BJ (cell line): ENCODE measurements at regions not wholly inside any gene's neighbourhood (a gene's known extent, or its start where the extent isn't known, plus 50 kb on each side); places are given as distances from the start of the nearest gene placed in this dataset.

Source experiments
- CTCF ChIA-PET: fragments of 350-600 bp; formaldehyde crosslinking; extraction: SDS; loops from one replicate; lab custom pipeline; 2021; ENCODE audit warnings: antibody characterized with exemption, inconsistent platforms; lab: Yijun Ruan, JAX
- POLR2A ChIA-PET: fragments of 300-600 bp; sonication (Branson Sonifier 250); formaldehyde crosslinking; extraction: SDS; loops from one replicate; lab custom pipeline; 2021; ENCODE audit warnings: antibody characterized with exemption; lab: Charles Lee
- DNase-seq: peaks from one replicate; pipeline ENCODE4 v3.0.0-alpha.2; 2011; ENCODE audit warnings: low read depth
- H3K27me3 ChIP-seq: 2 replicates; pipeline ENCODE4 v1.6.0; 2011; ENCODE audit warnings: low read length; ENCODE audit not compliant: control insufficient read depth, insufficient read depth
- H3K36me3 ChIP-seq: 2 replicates; pipeline ENCODE4 v1.5.1; 2011; ENCODE audit warnings: low read length; ENCODE audit not compliant: control insufficient read depth, insufficient read depth
- H3K4me3 ChIP-seq: 2 replicates; pipeline ENCODE4 v1.5.1; 2011; ENCODE audit warnings: low read depth, mild to moderate bottlenecking, control low read depth, low read length
- TF ChIP-seq, protein P1 (sequence below): IDR thresholded peaks from 2 replicates; pipeline ENCODE4 v1.5.1; 2011; ENCODE audit warnings: low read depth, mild to moderate bottlenecking, control low read depth, inconsistent platforms, low read length, moderate library complexity; ENCODE audit not compliant: insufficient read depth

DNA sequence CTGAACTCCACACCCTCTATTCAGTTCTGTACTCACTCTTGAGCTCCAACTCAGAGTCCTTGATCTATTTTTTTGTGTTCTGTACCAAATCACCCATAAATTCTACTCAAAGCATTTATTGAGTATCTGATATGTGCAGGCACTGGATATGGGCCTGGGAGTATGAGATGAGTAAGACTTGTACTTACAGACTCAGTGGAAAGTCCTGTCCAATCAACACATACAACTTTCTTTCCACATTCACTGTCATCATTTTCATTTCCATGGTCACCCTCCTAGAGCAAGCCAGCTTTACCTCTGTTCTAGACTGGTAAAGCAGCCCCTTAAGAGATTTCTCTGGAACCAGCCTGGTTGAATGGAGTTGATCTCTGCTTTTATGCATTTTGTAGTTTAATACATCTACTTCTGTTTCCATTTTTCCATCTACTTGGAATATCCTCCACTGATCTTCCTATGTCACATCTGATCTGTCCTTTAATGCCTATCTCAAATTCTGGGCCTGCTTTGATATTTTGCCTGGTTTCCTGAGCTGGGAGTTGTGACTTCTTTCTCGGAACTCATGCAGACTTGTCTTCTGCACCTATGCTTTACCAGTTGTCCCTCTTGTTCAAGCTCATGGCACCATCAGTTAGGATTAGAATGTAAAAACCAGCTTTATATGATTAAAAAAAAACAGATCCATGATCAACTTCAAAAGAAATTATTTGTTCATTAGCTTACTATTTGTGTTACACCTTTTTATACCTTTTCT is 96.9 kb upstream of the GLS start:
- TF ChIP-seq, protein P1, sequence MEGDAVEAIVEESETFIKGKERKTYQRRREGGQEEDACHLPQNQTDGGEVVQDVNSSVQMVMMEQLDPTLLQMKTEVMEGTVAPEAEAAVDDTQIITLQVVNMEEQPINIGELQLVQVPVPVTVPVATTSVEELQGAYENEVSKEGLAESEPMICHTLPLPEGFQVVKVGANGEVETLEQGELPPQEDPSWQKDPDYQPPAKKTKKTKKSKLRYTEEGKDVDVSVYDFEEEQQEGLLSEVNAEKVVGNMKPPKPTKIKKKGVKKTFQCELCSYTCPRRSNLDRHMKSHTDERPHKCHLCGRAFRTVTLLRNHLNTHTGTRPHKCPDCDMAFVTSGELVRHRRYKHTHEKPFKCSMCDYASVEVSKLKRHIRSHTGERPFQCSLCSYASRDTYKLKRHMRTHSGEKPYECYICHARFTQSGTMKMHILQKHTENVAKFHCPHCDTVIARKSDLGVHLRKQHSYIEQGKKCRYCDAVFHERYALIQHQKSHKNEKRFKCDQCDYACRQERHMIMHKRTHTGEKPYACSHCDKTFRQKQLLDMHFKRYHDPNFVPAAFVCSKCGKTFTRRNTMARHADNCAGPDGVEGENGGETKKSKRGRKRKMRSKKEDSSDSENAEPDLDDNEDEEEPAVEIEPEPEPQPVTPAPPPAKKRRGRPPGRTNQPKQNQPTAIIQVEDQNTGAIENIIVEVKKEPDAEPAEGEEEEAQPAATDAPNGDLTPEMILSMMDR: no peak
- CTCF ChIA-PET: interaction anchor here (0.7 to 3.9 kb wide), 9 partner anchors 18 to 372 kb away, joined by 3 to 16 read pairs (median 4); no protein-coding TSS in a partner anchor
- POLR2A ChIA-PET: no interaction called here
- Histone ChIP-seq H3K36me3 (no peaks in the 10 kb centered on the region), H3K4me3 (no peak overlapping the region), H3K27me3 (peaks cover 2% of the 10 kb centered on the region; the same call in 1 of the 2 replicates)
- DNase-seq: no peak

DNA sequence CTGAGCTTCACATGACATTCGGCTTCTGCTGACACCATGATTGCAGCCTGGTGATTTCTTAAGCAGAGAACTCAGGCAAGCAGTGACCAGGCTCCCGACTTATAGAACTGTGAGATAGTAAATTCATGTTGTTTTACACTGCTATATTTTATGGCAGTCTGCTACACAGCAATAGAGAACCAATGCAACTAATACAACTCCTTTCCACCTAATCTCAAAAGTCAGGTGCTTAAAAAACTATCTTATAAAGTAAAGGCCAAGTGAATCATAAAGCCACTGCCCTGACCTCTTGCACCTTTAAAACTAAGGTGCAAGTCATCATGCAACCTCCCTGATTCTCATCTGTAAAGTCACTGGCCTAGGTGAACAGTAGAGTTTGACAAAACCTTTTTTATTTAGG is 95.3 kb upstream of the GLS start:
- no peak overlapping the region for H3K4me3 ChIP-seq
- no peak for DNase-seq
- TF ChIP-seq, protein P1: no peak
- CTCF ChIA-PET: interaction anchor here (0.6 to 3.4 kb wide), 2 partner anchors 16 to 371 kb away, joined by 4 to 10 read pairs; no protein-coding TSS in a partner anchor
- no peaks in the 10 kb centered on the region for H3K36me3 ChIP-seq
- H3K27me3 ChIP-seq: no peaks in the 10 kb centered on the region
- POLR2A ChIA-PET: no interaction called here

DNA sequence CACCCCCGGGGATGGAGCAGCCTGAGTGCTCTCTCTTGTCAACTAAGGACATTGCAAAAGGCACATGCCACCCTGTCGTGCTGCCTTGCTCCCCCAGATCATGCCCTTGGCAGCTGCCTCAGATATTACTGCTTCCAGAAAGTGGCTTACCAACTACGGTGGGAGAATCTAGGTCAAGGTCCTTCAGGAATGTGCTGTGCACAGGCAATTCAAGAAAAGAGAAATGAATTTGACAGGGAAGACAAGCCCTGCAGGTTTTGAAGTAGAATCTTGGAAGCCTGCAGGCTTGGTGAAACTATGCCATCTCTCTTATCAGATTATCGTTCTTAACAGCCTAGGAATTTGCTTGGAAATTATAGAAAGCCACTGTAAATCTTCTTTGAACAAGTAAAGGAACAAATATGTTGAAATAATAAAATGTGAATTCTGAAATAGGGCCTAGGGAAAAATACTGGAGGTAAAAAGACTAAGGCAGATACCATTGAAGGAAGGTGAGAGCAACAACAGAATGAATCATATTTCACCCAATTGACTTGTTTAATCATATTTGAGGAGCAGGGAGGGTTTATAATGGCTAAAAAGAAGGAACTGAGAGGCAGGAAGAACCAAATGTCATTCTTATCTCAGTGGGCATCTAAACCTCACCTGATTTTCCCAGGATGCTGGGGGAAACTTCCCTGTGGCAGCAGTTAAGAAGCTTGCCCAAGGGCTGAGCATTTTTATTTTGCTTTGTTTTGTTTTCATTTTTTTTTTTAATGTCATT is 94.0 kb upstream of the GLS start:
- no peak for DNase-seq
- TF ChIP-seq, protein P1: no peak
- Histone ChIP-seq H3K36me3 (no peaks in the 10 kb centered on the region), H3K4me3 (no peak overlapping the region), H3K27me3 (no peaks in the 10 kb centered on the region)
- ChIA-PET CTCF (no interaction called here), POLR2A (no interaction called here)

GRCh38 chr2:190787743-190788235 is 92.8 kb upstream of the GLS start:
- Histone ChIP-seq H3K27me3 (no peaks in the 10 kb centered on the region), H3K4me3 (no peak overlapping the region), H3K36me3 (no peaks in the 10 kb centered on the region)
- POLR2A ChIA-PET: no interaction called here
- TF ChIP-seq, protein P1: no peak
- DNase-seq: no peak
- CTCF ChIA-PET: interaction anchor here (2.8 kb wide), 1 partner anchor 17 kb away, joined by 9 read pairs; no protein-coding TSS in a partner anchor
